CD4-positive, alpha-beta T cell treated with Interferon gamma for 1 hour (primary cell): ENCODE measurements at regions not wholly inside any gene's neighbourhood (a gene's known extent, or its start where the extent isn't known, plus 50 kb on each side); places are given as distances from the start of the nearest gene placed in this dataset.
A peak's percentile ranks its signal among the peaks of the same experiment; 100 is the strongest.

ENCODE experiments used
- DNase-seq: peaks from one replicate; pipeline ENCODE4 v3.0.0-alpha.2; 2020

DNA sequence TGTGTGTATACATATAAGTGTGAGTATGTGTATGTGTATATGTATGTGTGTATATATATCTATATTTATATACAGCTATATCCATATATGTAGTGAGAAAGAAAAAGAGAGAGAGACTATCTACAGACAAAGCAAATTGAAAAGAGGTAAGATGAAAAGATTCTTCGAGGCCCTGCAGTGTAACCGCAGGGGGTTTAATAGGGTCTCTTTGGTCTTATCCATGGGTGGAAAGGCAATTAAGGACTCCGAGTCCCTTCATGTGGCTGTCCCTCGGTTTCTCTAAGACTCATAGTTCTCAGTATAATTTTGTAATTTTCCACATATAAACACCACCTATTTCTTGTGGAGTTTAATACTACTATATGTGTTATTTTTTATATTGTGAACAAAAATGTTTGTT, 50.6 kb upstream of the JAZF1 start:
- DNase-seq: no peak

DNA sequence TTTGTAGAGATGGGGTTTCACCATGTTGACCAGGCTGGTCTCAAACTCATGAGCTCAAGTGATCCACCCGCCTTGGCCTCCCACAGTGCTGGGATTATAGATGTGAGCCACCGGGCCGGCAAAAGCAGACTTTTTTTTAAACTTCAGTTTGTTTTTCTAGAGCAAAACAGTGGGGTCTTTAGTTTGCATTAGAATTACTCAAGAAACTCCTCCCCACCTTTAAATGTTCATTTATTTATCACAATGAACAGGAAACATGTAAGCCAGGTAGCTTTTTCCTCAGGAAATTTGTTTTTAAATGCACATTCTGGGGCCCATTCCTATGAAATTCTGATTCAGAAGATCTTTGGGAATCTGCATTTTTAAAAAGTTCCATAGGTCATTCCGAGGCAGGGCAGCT, 56.0 kb upstream of the JAZF1 start:
- DNase-seq: no peak

DNA sequence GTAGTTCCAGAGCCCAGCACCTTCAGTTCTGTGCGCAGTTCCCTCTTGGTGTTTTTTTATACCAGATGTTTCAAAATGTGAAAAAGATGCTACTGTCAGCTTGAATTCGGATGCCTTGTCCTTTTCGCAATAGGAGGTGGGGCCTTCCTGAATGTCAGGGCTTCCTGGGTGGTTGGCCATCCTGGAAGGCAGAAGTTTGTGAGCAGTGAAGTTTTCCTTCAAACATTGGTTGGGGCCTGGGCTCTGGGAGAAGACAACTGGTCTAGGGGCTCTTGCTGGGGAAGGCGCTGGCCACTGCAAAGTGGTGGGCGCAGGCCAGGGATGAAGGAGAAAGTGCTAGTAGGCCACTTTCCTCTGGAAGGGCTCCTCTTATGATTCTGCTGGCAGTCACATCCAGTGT, 56.8 kb upstream of the JAZF1 start:
- DNase-seq: no peak

DNA sequence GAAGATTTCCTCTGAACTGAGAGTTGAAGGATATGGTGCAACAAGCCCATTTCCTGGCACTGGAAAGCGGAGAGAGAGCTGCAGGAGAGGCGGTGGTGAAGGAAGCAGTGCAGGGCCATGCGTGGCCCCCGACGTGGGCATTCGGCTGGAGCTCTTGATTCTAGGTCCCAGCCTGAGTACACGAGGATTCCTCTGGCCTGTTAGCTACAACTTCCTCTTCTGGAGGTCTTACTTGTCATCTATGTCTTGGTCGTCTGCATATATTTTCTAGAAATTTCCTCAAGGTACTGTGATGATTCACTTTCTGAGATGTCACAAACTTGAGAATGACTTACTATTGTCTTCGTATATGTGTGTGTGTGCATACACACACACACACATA, 59.2 kb upstream of the JAZF1 start:
- DNase-seq: peak; percentile 3

DNA sequence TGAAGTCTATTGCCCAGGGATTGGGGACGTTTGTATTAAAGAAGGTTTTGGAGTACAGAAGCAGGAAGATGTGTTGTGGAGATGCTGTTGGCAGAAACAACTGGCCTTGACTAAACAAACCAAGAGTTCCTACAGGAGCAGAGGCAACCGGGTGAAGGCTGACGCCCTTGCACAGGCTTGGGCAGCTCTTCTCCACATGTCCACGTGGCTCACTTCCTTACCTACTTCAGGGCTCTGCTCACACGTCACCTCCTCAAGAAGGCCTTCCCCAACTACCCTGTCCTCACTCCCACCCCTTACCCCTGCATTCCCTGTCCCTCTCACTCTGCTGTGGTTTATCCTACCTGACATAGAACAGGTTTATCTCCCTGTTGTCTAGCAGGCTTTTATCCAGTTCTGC, 59.9 kb upstream of the JAZF1 start:
- DNase-seq: no peak

DNA sequence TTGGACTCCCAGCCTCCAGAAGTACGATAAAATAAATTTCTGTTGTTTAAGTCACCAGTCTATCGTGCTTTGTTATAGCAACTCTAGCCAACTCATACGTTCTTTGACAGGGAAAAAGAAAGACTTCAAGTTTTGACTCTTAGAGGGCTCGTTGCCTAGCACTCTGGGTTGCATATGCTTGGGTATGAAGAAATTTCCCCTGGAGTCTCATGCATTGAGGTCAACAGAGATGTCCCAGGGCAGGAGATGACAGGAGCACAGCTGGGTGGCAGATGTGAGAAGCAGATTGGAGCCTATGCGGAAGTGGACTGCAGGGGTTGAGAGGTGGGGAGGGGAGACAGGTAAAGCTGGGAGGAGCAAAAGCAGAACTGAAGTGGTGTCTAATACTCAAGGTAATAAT, 63.3 kb upstream of the JAZF1 start:
- DNase-seq: no peak

DNA sequence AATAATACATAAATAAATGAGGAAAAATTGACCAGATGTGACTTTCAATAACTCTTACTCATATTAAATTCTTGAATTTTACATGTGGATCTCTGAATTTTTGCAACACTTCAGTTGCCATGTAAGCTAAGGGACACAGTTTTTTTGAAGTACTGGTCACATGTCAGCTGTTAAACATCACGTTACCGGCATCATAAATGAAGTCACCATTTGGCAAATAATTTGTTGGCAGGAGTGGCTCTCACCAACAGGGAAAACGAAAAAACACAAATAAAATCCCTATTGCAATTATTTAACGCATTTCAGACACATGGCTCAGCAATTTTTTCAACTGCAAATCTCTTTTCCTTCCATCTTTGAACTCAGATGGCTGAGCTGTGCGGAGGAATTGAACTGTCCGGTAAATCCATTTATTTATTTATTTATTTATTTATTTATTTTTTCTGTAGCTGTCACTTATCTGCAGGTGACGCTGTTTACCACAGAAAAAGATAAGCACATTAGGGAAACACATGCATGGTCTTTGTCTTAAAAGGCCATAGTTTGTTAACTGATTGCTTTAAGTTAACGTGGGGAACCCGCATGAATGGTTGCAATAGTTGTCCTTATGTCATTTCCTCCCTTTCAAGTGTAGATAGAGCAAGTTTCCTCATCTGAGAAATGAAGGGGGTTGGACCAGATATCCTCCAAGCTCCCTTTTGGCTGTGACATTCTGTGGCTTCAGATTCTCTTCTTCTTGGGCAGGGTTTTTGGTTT, 64.7 kb upstream of the JAZF1 start:
- DNase-seq: no peak

DNA sequence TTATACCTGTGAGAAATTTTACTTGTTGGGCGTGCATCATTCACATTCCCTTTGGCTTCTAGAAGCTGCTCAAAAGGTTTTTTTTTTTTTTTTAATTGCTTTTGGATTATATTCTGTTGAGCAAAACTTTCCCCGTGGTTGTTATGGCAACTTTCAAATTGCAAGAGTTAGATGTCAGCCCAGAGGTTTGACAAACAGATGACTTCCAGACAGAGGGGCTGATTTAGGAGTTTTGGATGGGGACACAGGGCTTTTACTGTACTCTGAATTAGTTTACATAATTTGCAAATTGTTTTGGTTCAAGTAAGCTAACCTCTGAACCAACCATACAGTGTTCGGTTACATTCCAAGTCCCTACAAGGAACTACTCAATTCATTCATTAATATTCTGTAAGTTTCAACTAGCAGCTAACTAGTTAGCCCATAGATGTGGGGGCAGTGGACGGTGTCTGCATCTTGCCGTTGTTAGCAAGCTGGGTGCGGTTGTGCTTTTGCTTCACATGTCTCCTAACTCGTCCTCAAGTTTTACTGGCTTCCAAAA, 66.4 kb upstream of the JAZF1 start:
- DNase-seq: no peak

DNA sequence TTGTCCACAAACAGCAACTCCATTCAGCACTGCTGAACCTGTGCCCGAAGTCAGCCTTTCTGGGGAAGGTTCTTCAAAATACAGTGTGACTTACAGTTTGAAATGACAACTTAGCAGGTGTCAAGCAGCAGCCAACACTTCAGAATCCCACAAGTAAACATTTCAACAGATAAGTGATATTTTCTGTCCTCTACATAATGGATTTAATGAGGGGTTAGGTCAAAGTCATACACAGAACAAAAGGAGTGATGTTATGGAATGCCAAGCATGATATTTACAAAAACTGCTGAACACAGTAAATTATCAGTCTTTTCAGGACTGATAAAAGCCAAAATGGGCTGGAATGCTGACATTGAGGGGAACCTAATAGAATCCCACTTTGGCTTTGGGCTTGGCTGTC, 77.6 kb upstream of the JAZF1 start:
- DNase-seq: no peak

DNA sequence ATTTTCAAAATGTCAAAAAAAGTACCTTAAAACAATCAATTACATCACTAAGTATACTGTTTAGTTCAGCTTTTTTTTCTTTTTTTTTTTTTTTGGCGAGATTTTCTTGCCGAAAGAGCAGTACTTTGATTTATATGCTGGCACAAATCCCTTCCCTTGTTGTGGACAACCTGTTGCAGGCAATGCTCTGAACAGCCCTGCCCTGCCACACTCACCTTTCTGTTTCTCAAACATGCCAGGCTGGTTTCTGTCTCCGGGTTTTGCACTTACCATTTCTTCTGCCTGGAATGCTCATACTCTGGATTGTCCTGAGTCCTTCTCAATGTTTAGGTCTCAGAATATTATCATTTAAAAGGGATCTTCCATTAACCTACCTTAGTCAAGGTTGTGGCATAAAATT, 80.4 kb upstream of the JAZF1 start:
- DNase-seq: no peak

DNA sequence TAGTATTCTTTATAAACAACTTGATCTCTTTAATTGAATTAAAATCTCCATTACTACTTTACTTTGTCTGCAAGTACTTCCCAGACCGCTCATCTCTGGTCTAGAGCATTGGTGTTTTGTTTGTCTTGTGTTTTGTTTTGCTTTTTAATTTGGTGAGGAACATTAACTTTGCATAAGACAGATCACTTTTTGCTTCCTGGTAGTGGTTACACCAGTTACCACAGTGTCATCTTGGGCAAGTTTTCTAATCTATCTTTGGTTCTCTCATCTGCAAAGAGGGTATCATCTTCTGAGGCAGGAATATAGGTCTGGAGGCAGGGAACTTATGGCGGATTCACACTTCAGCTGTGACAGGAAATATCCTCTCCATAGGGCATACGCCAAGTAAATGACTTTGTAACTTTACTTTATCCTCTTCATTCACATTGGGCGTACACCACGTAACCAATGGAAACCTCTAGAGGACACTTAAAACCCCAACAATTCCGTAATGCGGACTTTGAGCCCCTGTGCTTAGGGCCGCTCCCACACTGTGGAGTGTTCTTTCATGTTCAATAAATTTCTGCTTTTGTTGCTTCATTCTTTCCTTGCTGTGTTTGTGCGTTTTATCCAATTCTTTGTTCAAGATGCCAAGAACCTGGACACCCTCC, 83.2 kb upstream of the JAZF1 start:
- DNase-seq: no peak

DNA sequence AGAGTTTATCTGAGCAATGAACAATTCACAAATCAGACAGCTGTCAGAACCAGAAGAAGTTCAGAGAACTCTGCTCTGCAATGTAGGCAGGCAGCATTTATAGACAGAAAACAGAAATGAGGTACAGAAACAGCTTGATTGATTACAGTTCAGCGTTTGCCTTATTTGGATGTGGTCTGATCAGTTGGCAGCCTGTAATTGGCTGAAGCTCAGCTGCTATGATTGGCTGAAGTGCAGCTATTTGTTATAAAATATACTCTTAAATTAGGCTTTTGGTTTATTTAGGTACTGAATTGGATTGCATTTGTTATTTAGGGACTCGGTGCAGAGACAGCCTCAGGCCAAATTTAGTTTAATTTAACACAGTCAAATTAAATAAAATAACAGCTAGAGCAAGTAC, 85.8 kb upstream of the JAZF1 start:
- no peak for DNase-seq

DNA sequence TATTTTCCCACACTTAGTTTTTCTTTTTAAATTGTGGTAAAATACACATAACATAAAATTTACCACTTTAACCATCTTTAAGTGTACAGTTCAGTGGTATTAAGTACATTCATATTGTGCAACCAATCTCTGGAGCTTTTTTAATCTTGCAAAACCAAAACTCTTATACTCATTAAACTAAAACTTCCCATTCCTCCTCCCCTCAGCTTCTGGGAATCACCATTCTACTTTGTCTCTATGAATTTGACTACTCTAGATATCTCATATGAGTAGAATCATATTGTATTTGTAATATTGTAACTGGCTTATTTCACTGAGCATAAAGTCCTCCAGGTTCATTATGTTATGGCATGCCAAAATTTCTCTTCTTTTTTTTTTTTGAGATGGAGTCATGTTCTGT, 86.4 kb upstream of the JAZF1 start:
- no peak for DNase-seq

DNA sequence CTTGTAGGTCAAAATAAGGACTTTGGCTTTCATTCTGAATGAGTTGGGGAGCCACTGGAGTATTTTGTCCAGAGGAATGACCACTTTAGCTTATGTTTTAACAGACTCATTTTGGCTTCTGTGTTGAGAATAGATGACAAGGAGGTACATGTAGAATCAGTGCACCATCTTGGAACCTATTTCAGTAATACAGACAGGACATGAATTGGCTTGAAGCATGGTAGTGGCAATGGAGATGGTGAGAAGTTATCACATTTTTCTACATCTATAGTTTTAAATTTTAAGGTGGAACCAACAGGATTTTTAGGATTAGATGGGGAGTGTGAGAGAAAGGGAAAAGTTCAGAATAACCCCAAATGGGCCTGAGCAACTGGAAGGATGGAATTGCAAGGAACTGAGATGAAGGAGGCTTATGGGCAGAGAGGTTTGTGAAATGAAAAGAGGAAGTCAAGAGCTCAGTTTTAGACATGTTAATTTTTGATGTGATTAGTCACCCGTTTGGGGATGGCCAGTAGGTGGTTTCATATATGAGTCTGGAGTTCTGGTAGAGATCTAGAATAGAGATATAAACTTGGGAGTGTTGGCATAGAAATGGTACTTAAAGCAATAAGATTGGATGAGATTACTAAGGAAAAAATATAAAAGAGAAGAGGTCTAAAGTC, 89.2 kb upstream of the JAZF1 start:
- no peak for DNase-seq

DNA sequence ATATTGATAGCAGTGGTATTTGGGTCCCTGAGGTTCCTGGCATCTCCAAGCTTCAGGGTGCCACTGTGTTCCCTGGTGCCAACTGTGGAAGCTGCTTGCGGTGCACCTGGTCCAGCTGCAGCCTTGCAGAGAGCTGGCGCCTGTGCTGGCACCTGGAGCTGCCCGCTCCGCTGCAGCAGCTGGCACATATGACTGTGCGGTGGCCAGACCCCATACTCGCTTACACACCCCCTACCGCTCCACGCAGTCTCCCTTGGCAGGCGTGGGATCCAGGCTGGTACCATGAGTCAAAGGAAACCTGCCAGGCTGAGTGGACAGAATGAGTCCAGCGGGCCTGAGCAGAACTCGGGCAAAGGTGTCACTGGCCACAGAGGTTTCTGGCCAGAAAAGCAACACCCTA, 89.9 kb upstream of the JAZF1 start:
- no peak for DNase-seq

DNA sequence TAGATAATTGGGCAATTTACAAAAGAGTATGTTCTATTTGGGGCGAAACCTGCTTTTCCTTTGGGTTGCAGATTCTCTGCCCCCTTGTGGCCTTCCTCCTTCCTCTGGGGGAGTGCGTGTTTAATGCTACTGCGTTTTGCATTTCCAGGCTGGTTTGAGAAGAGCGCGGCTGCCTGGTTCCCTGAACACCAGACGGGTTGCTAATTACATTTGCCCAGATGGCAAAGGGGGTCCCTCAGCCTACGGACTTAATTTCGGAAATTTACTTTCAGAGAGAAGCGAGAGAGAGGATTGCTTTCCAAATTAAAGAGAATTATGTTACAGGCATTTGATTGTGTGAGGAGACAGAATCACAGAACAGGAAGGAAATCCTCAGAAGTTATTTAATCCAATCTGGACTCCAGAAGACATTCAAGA, 91.9 kb upstream of the JAZF1 start:
- peak; percentile 51 for DNase-seq

DNA sequence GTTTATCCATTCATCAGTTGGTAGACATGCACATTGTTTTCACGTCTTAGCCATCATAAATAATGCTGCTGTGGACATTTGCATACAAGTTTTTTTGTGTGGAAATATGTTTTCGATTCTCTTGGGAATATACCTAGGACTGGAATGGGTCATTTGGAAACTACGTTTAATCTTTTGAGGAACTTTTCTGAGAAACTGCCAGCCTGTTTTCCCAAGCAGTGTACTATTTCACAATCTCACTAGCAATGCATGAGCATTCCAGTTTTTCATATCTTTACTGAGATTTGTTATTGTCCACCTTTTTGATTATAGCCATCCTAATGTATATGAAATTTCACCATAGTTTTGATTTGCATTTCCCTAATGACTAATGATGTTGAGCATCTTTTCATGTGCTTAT, 95.7 kb upstream of the JAZF1 start:
- no peak for DNase-seq

DNA sequence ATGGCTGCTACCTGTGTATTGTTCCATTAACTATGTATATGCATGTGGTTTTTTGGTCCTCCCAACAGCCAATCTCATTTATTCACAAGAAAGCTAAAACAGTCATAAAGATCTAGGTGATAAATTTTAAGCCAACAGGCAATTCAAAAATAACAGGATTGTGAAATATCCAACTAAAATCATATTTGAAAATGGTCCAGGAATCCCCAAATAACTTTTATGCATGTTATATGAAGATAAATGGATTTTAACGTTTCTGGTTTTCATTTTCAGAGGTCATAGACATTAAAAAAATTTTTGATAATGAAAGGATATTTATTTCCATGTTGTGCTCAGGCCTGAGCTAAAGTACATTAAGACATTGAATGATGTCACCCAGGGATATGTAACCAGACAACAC, 96.8 kb upstream of the JAZF1 start:
- DNase-seq: no peak

DNA sequence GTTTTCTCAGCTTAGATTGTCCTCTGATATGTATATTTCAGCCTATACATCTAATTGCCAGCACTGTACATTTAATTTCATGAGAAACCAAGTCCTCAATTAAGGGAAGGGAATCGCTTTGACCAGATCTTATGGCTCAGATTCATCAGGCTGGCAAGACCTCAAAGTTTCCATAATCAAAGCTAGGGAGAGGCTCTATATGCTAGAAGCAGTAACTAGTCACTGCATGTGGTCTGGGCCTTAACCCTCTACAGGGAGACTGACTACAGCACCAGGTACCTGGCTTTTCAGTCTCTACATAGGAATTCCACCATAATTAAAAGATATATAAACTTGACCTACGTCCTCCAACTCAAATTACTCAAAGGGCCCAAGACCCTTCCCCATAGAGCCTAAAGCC, 97.4 kb upstream of the JAZF1 start:
- DNase-seq: no peak

DNA sequence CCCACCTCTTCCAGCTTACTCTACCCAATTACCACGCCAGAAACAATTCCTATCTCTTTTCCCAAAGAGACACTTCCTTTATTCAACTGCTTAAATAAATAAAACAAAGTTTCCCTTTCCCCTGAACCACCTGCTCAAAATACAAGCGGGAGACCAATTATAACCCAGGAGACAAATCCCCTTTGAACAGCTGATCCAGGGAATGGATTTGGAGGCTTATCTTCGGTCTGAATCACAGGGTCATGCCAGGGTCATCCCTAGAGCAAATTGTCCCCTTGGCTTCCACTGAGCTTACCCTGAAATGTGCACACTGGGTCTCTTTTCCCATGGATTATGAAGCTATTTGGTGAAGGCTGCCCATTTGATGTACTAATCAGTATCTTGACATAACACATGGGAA, 99.9 kb upstream of the JAZF1 start:
- DNase-seq: no peak

DNA sequence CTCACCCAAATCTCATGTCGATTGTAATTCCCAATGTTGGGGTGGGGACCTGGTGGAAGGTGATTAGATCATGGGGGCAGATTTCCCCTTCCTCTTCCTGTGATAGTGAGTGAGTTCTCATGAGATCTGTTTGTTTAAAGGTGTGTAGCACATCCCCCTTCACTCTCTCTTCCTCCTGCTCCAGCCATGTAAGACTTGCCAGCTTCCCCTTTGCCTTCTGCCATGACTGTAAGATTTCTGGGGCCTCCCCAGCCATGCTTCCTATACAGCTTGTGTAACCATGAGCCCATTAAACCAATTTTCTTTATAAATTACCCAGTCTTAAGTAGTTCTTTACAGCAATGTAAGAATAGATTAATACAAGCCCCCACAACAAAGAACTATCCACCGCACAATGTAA, 109.9 kb upstream of the JAZF1 start:
- no peak for DNase-seq

DNA sequence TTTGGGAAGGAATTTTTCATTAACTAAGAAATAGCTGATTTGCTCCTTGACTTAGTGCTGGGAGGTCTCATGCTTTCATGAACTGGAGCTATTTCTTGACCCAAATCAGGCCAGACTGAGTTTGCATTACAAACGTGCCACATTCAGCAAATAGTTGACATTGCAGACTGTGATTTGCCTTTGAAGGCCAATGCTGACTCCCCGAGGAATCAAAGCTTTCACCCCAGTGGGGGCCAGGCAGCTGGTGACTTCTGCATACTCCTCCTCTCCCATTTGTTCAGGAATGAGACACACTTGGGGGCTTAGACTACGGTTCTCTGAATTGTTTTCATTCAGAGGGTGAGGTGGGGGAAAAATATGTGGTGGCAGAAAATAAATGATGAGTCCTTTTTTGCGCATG, 111.0 kb upstream of the JAZF1 start:
- DNase-seq: no peak

DNA sequence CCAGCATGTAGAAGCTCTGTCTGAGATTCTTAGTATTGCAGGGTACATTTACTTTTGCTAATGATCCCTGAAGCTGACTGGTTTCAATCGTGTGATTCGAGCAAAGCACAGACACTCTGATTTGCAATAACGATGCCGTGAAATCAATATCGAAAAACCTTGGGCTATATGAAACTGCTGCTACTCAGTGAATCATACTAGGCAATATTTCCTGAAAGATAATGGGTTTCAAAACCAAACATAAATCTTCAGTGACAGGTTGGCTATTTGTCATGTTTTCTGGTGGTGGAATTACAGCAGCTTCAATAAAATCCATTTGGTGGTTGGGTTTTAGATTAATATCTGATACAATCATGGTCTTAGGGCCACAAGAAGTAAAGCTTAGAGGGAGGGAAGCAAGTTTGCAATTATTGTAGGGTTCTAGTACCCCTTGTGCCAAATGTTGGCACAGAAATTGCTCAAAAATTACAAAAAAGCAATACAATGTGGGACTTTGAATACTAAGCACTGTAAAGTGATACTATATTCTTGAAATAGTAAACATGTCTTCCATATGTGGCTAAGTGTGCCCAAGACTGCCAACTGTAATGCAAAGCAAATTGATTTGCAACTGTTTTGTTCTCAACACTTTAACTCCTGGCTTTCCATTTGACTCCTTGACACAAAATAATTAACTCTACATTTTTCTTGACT, 112.4 kb upstream of the JAZF1 start:
- DNase-seq: no peak

DNA sequence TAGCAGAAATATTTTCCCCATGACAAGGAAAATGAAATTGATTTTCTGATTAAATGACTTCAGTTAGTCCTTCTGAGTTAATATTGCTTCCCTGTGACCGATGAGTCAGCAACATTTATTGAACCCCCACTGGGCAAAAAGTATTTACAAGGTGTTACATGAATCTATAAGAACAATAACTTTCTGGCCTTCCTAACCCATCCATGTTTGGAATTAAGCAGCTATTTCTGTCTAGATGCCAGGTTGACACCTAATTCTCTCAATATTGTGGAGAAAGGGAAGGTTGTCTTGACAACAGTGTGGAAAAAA, 112.9 kb upstream of the JAZF1 start:
- DNase-seq: no peak
